CD4-positive, alpha-beta T cell treated with Interleukin-2 at 100 ng/mL for 4 hours (primary cell): ENCODE measurements at regions not wholly inside any gene's neighbourhood (a gene's known extent, or its start where the extent isn't known, plus 50 kb on each side); places are given as distances from the start of the nearest gene placed in this dataset.
A peak's percentile ranks its signal among the peaks of the same experiment; 100 is the strongest.
"Not testable (repeated sequence)": the region's sequence is repeated elsewhere in the genome, so short reads cannot be mapped to it uniquely, and the experiment has no call there.

Experiments used
- DNase-seq: peaks from one replicate; pipeline ENCODE4 v3.0.0-alpha.2; 2020; ENCODE audit warnings: low spot score

GRCh38 chr4:189185810-189186432 is 754.8 kb upstream of the FRG1 start:
- no peak for DNase-seq

GRCh38 chr4:189187531-189188052 is 753.1 kb upstream of the FRG1 start:
- DNase-seq = no peak

DNA sequence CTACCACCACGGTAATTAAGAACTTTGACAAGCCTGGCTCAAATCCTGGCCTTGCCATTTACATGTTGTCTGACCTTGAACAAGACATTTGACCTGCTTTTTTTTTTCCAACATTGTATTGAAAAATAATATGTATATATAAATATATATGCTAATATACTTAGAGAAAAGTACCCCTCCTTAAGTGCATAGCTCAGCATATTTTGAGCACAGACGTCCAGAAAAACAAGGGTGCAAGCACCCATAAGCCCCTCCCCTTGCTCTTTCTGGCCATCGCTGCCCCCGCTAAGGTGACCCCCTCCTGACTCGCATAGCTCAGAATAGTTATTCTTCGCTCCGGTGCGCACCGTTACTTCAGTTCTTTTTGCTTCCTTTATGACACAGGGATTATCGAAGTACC is 742.0 kb upstream of the FRG1 start:
- DNase-seq = no peak

DNA sequence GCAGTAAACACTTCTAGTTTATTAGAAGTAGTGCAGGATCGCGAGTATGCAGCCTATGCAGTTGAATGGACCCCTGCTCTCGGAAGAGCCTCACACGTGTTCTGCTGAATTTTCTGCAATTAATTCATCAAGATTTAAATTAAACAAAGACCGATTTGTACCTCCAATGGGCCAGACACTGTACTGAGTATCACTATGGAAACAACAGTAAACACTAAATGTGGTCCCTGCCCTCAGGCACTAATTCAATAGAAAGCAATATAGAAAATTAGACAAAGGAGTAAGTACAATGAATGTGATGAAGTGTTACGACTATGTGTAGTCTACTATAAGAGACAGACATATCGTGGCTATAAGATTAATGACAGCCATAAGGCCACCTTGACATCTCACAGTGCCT is 740.3 kb upstream of the FRG1 start:
- DNase-seq = no peak

DNA sequence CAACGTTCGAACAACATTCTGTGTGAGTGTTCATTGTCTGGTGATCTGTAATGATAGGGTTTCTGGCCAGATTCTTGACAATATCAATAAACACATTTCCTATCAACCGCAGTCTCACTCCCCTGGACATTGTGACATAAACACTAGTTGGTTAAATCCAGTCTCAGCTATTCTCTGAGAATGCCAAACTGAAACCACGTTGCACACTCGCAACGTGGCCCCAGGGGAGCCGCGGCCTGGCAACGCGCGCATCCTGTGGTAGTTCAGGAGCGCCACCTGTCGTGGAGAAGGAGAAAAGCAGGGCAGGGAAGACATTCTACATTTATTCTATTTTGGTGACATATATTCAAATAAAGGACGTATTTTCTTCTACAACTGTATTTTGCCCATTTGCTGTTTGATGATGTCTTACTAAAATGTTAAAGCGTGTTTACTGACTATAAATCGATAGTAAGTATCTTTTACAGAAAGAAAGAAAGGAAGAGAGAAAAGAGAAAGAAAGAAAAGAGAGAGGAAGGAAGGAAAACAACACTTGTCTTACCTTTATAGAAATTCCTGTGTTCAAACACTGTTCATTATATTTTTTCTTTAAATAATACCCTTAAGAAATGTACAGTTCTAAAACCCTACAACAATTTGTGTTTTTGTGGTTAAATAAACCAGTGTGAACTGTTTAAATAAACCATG is 738.3 kb upstream of the FRG1 start:
- no peak for DNase-seq

DNA sequence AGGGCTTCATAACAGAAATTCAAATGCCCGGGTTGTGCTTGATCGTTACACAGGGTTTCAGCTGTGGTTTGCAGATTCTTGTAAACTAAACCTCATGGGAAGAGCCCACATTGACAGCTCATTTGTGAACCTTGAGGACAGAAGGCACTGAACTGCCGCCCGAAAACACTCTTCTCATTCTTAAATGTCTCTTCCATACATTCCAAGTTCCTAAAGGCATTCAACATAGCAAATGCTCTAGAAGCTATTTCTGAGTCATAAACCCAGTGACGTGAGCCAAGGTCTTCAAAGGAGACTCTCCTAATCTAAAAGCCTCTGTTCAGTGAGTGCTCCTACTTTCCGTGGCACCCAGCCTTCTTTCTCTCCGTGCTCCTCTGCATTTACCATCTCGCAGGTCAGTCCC is 737.8 kb upstream of the FRG1 start:
- no peak for DNase-seq

DNA sequence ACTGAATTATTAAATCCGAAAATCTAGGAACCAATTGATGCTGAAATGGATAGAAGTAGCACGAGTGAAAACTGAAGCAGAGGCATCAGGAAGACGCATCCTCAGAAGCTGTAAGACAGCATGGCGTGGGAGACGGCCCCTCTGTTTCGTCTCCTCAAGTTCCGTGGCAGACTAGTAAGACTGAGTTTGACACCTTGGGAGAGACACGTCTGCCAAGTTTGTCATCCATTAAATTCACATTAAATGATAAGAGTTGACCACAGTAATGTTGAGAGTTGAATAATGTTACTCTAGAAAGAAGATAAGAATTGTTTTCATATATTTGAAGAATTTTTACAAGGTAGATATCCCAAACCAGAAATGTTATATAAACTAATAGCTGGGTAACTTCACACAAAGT is 736.1 kb upstream of the FRG1 start:
- DNase-seq = no peak

- no peak for DNase-seq
These were observed 733.7 kb upstream of the FRG1 start for GRCh38 chr4:189206953-189207352.

- no peak for DNase-seq
These were observed 732.8 kb upstream of the FRG1 start for GRCh38 chr4:189207872-189208271.

GRCh38 chr4:189215574-189215973 is 725.1 kb upstream of the FRG1 start:
- DNase-seq = no peak

- no peak for DNase-seq
These were observed 719.0 kb upstream of the FRG1 start for GRCh38 chr4:189221691-189222090.

DNA sequence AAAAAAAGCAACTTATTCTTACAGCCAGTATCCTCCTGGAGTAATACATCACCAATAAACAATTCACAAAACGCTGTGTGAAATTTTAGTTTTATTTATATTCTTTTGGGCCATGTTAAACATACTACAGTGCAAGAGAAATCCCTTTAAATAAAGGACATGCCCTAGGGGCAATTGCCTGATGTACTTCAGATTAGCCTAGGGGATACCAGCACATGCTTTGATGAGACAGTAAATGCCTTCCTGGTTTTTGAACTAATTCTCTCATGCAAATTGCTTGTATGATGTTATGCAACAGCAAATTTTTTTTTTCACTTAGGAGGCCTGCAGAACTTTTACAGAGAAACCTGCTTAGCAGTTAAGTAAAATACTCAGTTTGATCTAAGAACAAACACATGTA is 711.9 kb upstream of the FRG1 start:
- no peak for DNase-seq

- no peak for DNase-seq
These were observed 708.4 kb upstream of the FRG1 start for GRCh38 chr4:189232274-189232673.

GRCh38 chr4:189233754-189234153 is 706.9 kb upstream of the FRG1 start:
- DNase-seq = peak; percentile 20

GRCh38 chr4:189234948-189235347 is 705.7 kb upstream of the FRG1 start:
- DNase-seq = peak; percentile 10

GRCh38 chr4:189235599-189235998 is 705.1 kb upstream of the FRG1 start:
- DNase-seq = no peak

- DNase-seq = not testable (repeated sequence)
These were observed 704.4 kb upstream of the FRG1 start for GRCh38 chr4:189236321-189236720.

GRCh38 chr4:189237340-189237739 is 703.3 kb upstream of the FRG1 start:
- DNase-seq = no peak

- DNase-seq = no peak
These were observed 685.0 kb upstream of the FRG1 start for GRCh38 chr4:189255636-189256035.

DNA sequence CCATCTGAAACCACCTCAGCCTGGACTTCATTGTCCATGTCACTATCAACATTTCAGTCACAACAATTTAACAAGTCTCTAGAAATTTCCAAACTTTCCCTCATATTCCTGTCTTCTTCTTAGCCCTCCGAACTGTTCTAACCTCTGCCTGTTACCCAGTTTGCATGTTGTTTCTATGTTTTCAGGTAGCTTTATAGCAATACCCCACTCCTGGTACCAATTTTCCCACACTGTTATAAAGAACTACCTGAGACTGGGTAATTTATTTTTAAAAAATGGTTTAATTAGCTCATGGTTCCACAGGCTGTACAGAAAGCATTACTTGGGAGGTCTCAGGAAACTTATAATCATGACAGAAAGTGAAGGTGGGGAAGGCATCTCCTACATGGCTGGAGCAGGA is 679.2 kb upstream of the FRG1 start:
- no peak for DNase-seq

DNA sequence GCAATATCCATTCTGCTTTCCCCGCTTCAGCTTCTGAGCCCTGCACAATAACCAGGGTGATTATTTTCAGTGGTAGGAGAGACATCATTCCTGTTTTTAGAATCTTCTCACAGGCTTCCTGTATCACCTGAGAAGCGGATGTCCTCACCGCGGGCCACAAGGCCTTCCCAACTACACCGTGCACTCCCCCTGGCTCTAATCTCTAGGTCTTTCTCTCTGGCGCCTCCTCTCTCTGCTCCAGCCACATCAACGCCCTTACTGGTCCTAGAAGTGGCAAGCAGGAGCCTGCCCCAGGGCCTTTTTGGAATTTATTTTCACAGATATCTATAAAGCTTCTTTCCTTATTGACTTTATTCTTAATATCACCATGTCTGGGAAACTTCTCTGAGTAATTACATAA is 675.2 kb upstream of the FRG1 start:
- DNase-seq = no peak

- no peak for DNase-seq
These were observed 673.2 kb upstream of the FRG1 start for GRCh38 chr4:189267312-189267965.

- DNase-seq = no peak
These were observed 662.0 kb upstream of the FRG1 start for GRCh38 chr4:189278597-189279165.
